B cell (primary cell): ENCODE measurements at regions not wholly inside any gene's neighbourhood (a gene's known extent, or its start where the extent isn't known, plus 50 kb on each side); places are given as distances from the start of the nearest gene placed in this dataset.

Source experiments
- ATAC-seq: fragments of 200-7000 bp; cut with Tn5 transposase; one replicate; pipeline ENCODE4 v1.10.0; 2021; ENCODE audit warnings: low read depth, mild to moderate bottlenecking, moderate number of reproducible peaks, moderate library complexity
- CTCF ChIA-PET: fragments of 350-600 bp; sonication (Branson Sonifier 250); formaldehyde crosslinking; loops from one replicate; lab custom pipeline; 2021; ENCODE audit warnings: antibody characterized with exemption, inconsistent platforms; lab: Charles Lee
- POLR2A ChIA-PET: fragments of 350-600 bp; sonication (Branson Sonifier 250); formaldehyde crosslinking; loops from one replicate; lab custom pipeline; 2021; ENCODE audit warnings: antibody characterized with exemption; lab: Charles Lee
- DNase-seq: peaks from one replicate; pipeline ENCODE4 v3.0.0; 2013
- H2AFZ ChIP-seq: 2 replicates; pipeline ENCODE4 v1.6.1; 2012; ENCODE audit warnings: mild to moderate bottlenecking, low read depth, low read length; ENCODE audit not compliant: insufficient read depth, poor library complexity, severe bottlenecking
- H3K27ac ChIP-seq, 2 donors: 1 replicate in 1 of 2; 2 replicates in 1 of 2; pipeline ENCODE4 v1.5.1; 2012 to 2013; ENCODE audit warnings: low read length in 2 of 2, mild to moderate bottlenecking in 2 of 2, moderate library complexity in 1 of 2
- H3K27me3 ChIP-seq, 4 experiments: fragments of 200-600 bp in 1 of 4; sonication (generic) in 1 of 4; replicated peaks in 1 of 4; 1 replicate in 2 of 4; 2 replicates in 2 of 4; pipeline versions ENCODE4 v1.6.1 to v1.7.0; 2013 to 2016; ENCODE audit warnings: low read length in 3 of 4, mild to moderate bottlenecking in 2 of 4, mixed read lengths in 1 of 4, moderate library complexity in 1 of 4; ENCODE audit not compliant: insufficient read depth in 4 of 4, control insufficient read depth in 3 of 4; ENCODE audit errors: control extremely low read depth in 1 of 4
- H3K36me3 ChIP-seq, 2 experiments: replicated peaks in 1 of 2; 1 replicate in 1 of 2; 2 replicates in 1 of 2; pipeline versions ENCODE4 v1.6.1 to v1.7.1; 2013; ENCODE audit warnings: low read length in 1 of 2; ENCODE audit not compliant: insufficient read depth in 2 of 2, control insufficient read depth in 1 of 2; ENCODE audit errors: control extremely low read depth in 1 of 2, extremely low read depth in 1 of 2
- H3K4me1 ChIP-seq, 2 donors: fragments of 200-600 bp in 1 of 2; sonication (generic) in 1 of 2; 1 replicate in 1 of 2; 2 replicates in 1 of 2; pipeline versions ENCODE4 v1.5.1 to v1.6.1; 2013 to 2017; ENCODE audit warnings: low read length in 2 of 2; ENCODE audit not compliant: control insufficient read depth in 2 of 2, insufficient read depth in 2 of 2
- H3K4me2 ChIP-seq: replicated peaks from 2 replicates; pipeline ENCODE3; 2012; ENCODE audit warnings: mild to moderate bottlenecking, low read depth, low read length; ENCODE audit not compliant: poor library complexity, severe bottlenecking
- H3K4me3 ChIP-seq, 5 experiments: fragments of 200-600 bp in 1 of 5; sonication (generic) in 1 of 5; 1 replicate in 3 of 5; 2 replicates in 2 of 5; pipeline versions ENCODE4 v1.5.1 to v1.7.0; 2011 to 2016; ENCODE audit warnings: low read length in 4 of 5, mild to moderate bottlenecking in 4 of 5, low read depth in 2 of 5, control low read depth in 1 of 5, moderate library complexity in 1 of 5; ENCODE audit not compliant: insufficient read depth in 1 of 5; ENCODE audit errors: control extremely low read depth in 1 of 5, extremely low read depth in 1 of 5
- H3K79me2 ChIP-seq: fragments of 200-600 bp; sonication (generic); one replicate; pipeline ENCODE4 v1.6.0; 2016; ENCODE audit warnings: low read length; ENCODE audit not compliant: control insufficient read depth, insufficient read depth
- H3K9ac ChIP-seq: fragments of 200-600 bp; sonication (generic); 2 replicates; pipeline ENCODE4 v1.6.1; 2017; ENCODE audit warnings: mild to moderate bottlenecking, low read length, moderate library complexity
- H3K9me3 ChIP-seq, 3 donors: one replicate each; pipeline versions ENCODE4 v1.6.1 to v1.7.1; 2013; ENCODE audit warnings: low read length in 2 of 3; ENCODE audit not compliant: control insufficient read depth in 2 of 3, insufficient read depth in 1 of 3; ENCODE audit errors: control extremely low read depth in 1 of 3
- H4K20me1 ChIP-seq: 2 replicates; pipeline ENCODE4 v1.6.0; 2012; ENCODE audit warnings: mild to moderate bottlenecking, low read length; ENCODE audit not compliant: insufficient read depth, control insufficient read depth, poor library complexity, severe bottlenecking
- H3K27ac Mint-ChIP-seq: one replicate; pipeline ENCODE4 v1.8.0; 2021; ENCODE audit warnings: mixed read lengths
- H3K27me3 Mint-ChIP-seq: one replicate; pipeline ENCODE4 v1.8.0; 2021; ENCODE audit warnings: mixed read lengths
- H3K4me1 Mint-ChIP-seq: one replicate; pipeline ENCODE4 v1.8.0; 2021; ENCODE audit warnings: mixed read lengths
- H3K4me3 Mint-ChIP-seq: one replicate; pipeline ENCODE4 v1.8.0; 2021; ENCODE audit warnings: mixed read lengths
- H3K9me3 Mint-ChIP-seq: one replicate; pipeline ENCODE4 v1.8.0; 2022; ENCODE audit warnings: mixed read lengths; ENCODE audit not compliant: insufficient read depth
- CTCF ChIP-seq: fragments of 200-600 bp; IDR thresholded peaks from one replicate; pipeline ENCODE4 v1.8.0; 2022; ENCODE audit warnings: antibody characterized with exemption, mild to moderate bottlenecking
- EZH2 ChIP-seq: IDR thresholded peaks from 2 replicates; pipeline ENCODE4 v1.6.1; 2012; ENCODE audit warnings: borderline replicate concordance, low read depth, mild to moderate bottlenecking, moderate library complexity, low read length; ENCODE audit not compliant: insufficient read depth, poor library complexity, severe bottlenecking
- WGBS: methylation state at CpG from one replicate; pipeline ENCODE4 v1.1.5; 2013; ENCODE audit warnings: missing lambda C conversion rate; ENCODE audit not compliant: insufficient coverage; 5-methylcytosine and 5-hydroxymethylcytosine counted together
- intact Hi-C: fragments of 100-400 bp; cut with micrococcal nuclease; formaldehyde crosslinking; loops from one replicate; pipeline ENCODE4 v1.10.0; 2022

GRCh38 chr6:167658106-167658505 lies 168.6 kb upstream of the AFDN start:
- Histone ChIP-seq H3K79me2 (no peaks in the 10 kb centered on the region), H3K4me1 (no peaks in the 10 kb centered on the region), H3K9ac (no peak overlapping the region), H3K27me3 (no peaks in the 10 kb centered on the region), H3K4me2 (no peak overlapping the region), H4K20me1 (no peaks in the 10 kb centered on the region), H3K9me3 (peaks cover 0 to 10% (median 0%) of the 10 kb centered on the region in 3 donors), H3K27ac (no peak overlapping the region), H3K4me3 (no peak overlapping the region), H2AFZ (no peak overlapping the region), H3K36me3 (no peaks in the 10 kb centered on the region)
- POLR2A ChIA-PET: no interaction called here
- intact Hi-C loops: no loop called here
- ATAC-seq (no peak), DNase-seq (no peak)
- CTCF ChIA-PET: no interaction called here
- Mint-ChIP-seq H3K27ac (no peak overlapping the region), H3K4me3 (no peak overlapping the region), H3K4me1 (no peaks in the 10 kb centered on the region), H3K27me3 (no peaks in the 10 kb centered on the region), H3K9me3 (no peaks in the 10 kb centered on the region)
- TF ChIP-seq EZH2: no peak
- TF ChIP-seq CTCF: no peak
- 100% methylated on average over 3 of the region's 5 CpGs for WGBS

- Histone ChIP-seq H2AFZ (no peak overlapping the region), H3K36me3 (no peaks in the 10 kb centered on the region), H3K27ac (no peak overlapping the region), H3K27me3 (no peaks in the 10 kb centered on the region), H4K20me1 (no peaks in the 10 kb centered on the region), H3K4me2 (no peak overlapping the region), H3K9me3 (peaks cover 0 to 6% (median 0%) of the 10 kb centered on the region in 3 donors), H3K4me1 (no peaks in the 10 kb centered on the region), H3K79me2 (no peaks in the 10 kb centered on the region), H3K4me3 (no peak overlapping the region), H3K9ac (no peak overlapping the region)
- ATAC-seq: no peak
- CTCF ChIA-PET: no interaction called here
- WGBS: 98% methylated on average over 4 of the region's 4 CpGs
- Mint-ChIP-seq H3K9me3 (no peaks in the 10 kb centered on the region), H3K4me1 (no peaks in the 10 kb centered on the region), H3K27ac (no peak overlapping the region), H3K4me3 (no peak overlapping the region), H3K27me3 (no peaks in the 10 kb centered on the region)
- POLR2A ChIA-PET: no interaction called here
- intact Hi-C loops: no loop called here
- no peak for DNase-seq
- no peak for TF ChIP-seq CTCF
- no peak for TF ChIP-seq EZH2
These were observed 167.7 kb upstream of the AFDN start for GRCh38 chr6:167659046-167659445.
